ENCODE measurements at regions not wholly inside any gene's neighbourhood (a gene's known extent, or its start where the extent isn't known, plus 50 kb on each side); places are given as distances from the start of the nearest gene placed in this dataset.

GRCh38 chr11:128082574-128082973 lies 504.8 kb downstream of the ETS1 start:
- Histone ChIP-seq H3K4me2 (ENCODE audit: low read length) (no peak overlapping the region), H3K36me3 (ENCODE audit: control insufficient read depth, low read length) (no peaks in the 10 kb centered on the region), H3K9me2 (replicated peaks; ENCODE audit: control insufficient read depth, low read length) (no peaks in the 10 kb centered on the region), H3F3A (ENCODE audit: control insufficient read depth, insufficient read depth) (no peaks in the 10 kb centered on the region), H3K9me3 (ENCODE audit: control insufficient read depth, insufficient read depth, low read length) (no peaks in the 10 kb centered on the region; the same call in 1 of the 2 replicates), H3K4me1 (ENCODE audit: control insufficient read depth, low read length) (no peaks in the 10 kb centered on the region), H3K27ac (ENCODE audit: low read depth, low read length) (no peak overlapping the region), H3K4me3 (ENCODE audit: low read length) (no peak overlapping the region), H4K20me1 (ENCODE audit: control insufficient read depth, insufficient read depth, low read depth, low read length) (no peaks in the 10 kb centered on the region), H3K27me3 (ENCODE audit: control insufficient read depth, low read length) (peaks cover 6% of the 10 kb centered on the region; the same call in 1 of the 2 replicates), H3K79me2 (ENCODE audit: control insufficient read depth, low read length) (no peaks in the 10 kb centered on the region)
- TF ChIP-seq CTCF (IDR thresholded peaks at IDR 0.05; ENCODE audit: low read depth, low read length, poor library complexity, severe bottlenecking) (no peak), EZH2phosphoT487 (IDR thresholded peaks at IDR 0.05; ENCODE audit: borderline replicate concordance, low read length) (no peak)

GRCh38 chr11:128069665-128070064 lies 517.7 kb downstream of the ETS1 start:
- no peaks in the 10 kb centered on the region for H3K36me3 ChIP-seq (ENCODE audit: control insufficient read depth, low read length)
- no peak overlapping the region for H3K4me2 ChIP-seq (ENCODE audit: low read length)
- H3F3A ChIP-seq (ENCODE audit: control insufficient read depth, insufficient read depth), result no peaks in the 10 kb centered on the region
- no peak for TF ChIP-seq EZH2phosphoT487 (IDR thresholded peaks at IDR 0.05; ENCODE audit: borderline replicate concordance, low read length)
- TF ChIP-seq CTCF (IDR thresholded peaks at IDR 0.05; ENCODE audit: low read depth, low read length, poor library complexity, severe bottlenecking), result no peak
- no peak overlapping the region for H3K27ac ChIP-seq (ENCODE audit: low read depth, low read length)
- H3K9me2 ChIP-seq (replicated peaks; ENCODE audit: control insufficient read depth, low read length), result no peaks in the 10 kb centered on the region
- no peaks in the 10 kb centered on the region for H3K27me3 ChIP-seq (ENCODE audit: control insufficient read depth, low read length)
- no peaks in the 10 kb centered on the region for H4K20me1 ChIP-seq (ENCODE audit: control insufficient read depth, insufficient read depth, low read depth, low read length)
- no peak overlapping the region for H3K4me3 ChIP-seq (ENCODE audit: low read length)
- H3K79me2 ChIP-seq (ENCODE audit: control insufficient read depth, low read length), result no peaks in the 10 kb centered on the region
- H3K4me1 ChIP-seq (ENCODE audit: control insufficient read depth, low read length), result no peaks in the 10 kb centered on the region
- no peaks in the 10 kb centered on the region for H3K9me3 ChIP-seq (ENCODE audit: control insufficient read depth, insufficient read depth, low read length)

- H3K9me2 ChIP-seq (replicated peaks; ENCODE audit: control insufficient read depth, low read length), result no peaks in the 10 kb centered on the region
- H3K79me2 ChIP-seq (ENCODE audit: control insufficient read depth, low read length), result no peaks in the 10 kb centered on the region
Observed at GRCh38 chr11:128067780-128068179, 519.6 kb downstream of the ETS1 start.

More at GRCh38 chr11:128067780-128068179, 519.6 kb downstream of the ETS1 start:
- Histone ChIP-seq H3F3A (ENCODE audit: control insufficient read depth, insufficient read depth) (no peaks in the 10 kb centered on the region), H3K4me2 (ENCODE audit: low read length) (no peak overlapping the region), H3K27ac (ENCODE audit: low read depth, low read length) (no peak overlapping the region), H3K4me3 (ENCODE audit: low read length) (no peak overlapping the region), H4K20me1 (ENCODE audit: control insufficient read depth, insufficient read depth, low read depth, low read length) (no peaks in the 10 kb centered on the region), H3K9me3 (ENCODE audit: control insufficient read depth, insufficient read depth, low read length) (no peaks in the 10 kb centered on the region), H3K4me1 (ENCODE audit: control insufficient read depth, low read length) (no peaks in the 10 kb centered on the region), H3K27me3 (ENCODE audit: control insufficient read depth, low read length) (no peaks in the 10 kb centered on the region), H3K36me3 (ENCODE audit: control insufficient read depth, low read length) (no peaks in the 10 kb centered on the region)
- TF ChIP-seq EZH2phosphoT487 (IDR thresholded peaks at IDR 0.05; ENCODE audit: borderline replicate concordance, low read length) (no peak), CTCF (IDR thresholded peaks at IDR 0.05; ENCODE audit: low read depth, low read length, poor library complexity, severe bottlenecking) (no peak)

Measured in DOHH2 (cell line).